Ovary (tissue), 3 donors: ENCODE measurements at regions not wholly inside any gene's neighbourhood (a gene's known extent, or its start where the extent isn't known, plus 50 kb on each side); places are given as distances from the start of the nearest gene placed in this dataset.

Experiments
- POLR2A ChIP-seq: fragments of 450-650 bp; IDR thresholded peaks from one replicate; pipeline ENCODE4 v1.6.1; 2017; ENCODE audit warnings: antibody characterized with exemption, mild to moderate bottlenecking, moderate library complexity
- TF ChIP-seq, protein P1 (sequence below), 3 donors: fragments of 450-650 bp in 2 of 3; fragments of 200-600 bp in 1 of 3; IDR thresholded peaks; one replicate each; pipeline versions ENCODE4 v1.5.1 to v1.8.0; 2016 to 2022; ENCODE audit warnings: antibody characterized with exemption in 3 of 3, mild to moderate bottlenecking in 1 of 3
- donor health status: DM: no; HTN: no; CAD: no.

DNA sequence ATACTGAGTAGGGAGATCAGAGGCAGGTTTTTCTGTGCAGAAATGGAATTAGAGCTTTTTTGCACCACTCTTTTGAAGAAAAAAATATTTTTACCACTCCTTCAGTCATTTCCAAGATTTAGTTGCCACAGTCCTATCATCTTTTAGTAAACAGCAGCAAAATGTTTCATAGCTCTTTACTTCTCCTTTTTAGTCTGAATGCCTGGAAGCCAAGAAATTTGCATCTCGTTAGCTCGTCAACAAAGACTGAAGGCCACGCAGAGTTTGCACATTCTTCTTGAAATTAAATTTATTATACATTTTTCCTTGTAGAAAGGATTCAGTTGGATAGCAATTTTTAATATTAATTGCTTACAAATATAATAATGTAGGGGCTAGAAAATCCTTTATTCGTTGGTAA is 544.5 kb upstream of the ATP2B1 start:
- TF ChIP-seq POLR2A = no peak
- TF ChIP-seq, protein P1, sequence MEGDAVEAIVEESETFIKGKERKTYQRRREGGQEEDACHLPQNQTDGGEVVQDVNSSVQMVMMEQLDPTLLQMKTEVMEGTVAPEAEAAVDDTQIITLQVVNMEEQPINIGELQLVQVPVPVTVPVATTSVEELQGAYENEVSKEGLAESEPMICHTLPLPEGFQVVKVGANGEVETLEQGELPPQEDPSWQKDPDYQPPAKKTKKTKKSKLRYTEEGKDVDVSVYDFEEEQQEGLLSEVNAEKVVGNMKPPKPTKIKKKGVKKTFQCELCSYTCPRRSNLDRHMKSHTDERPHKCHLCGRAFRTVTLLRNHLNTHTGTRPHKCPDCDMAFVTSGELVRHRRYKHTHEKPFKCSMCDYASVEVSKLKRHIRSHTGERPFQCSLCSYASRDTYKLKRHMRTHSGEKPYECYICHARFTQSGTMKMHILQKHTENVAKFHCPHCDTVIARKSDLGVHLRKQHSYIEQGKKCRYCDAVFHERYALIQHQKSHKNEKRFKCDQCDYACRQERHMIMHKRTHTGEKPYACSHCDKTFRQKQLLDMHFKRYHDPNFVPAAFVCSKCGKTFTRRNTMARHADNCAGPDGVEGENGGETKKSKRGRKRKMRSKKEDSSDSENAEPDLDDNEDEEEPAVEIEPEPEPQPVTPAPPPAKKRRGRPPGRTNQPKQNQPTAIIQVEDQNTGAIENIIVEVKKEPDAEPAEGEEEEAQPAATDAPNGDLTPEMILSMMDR (IDR thresholded peaks at IDR 0.05) = no peak
